Stimulated activated CD8-positive, alpha-beta memory T cell treated with anti-CD3 and anti-CD28 coated beads, Interleukin-12 subunit alpha, Interleukin-12 subunit beta, amount 100 ng/mL, for 1 hour (primary cell): ENCODE measurements at regions not wholly inside any gene's neighbourhood (a gene's known extent, or its start where the extent isn't known, plus 50 kb on each side); places are given as distances from the start of the nearest gene placed in this dataset.

Experiments used
- DNase-seq: peaks from one replicate; pipeline ENCODE4 v3.0.0-alpha.2; 2020; ENCODE audit warnings: low read depth

GRCh38 chr12:123077298-123078119, 73.4 kb downstream of the PITPNM2 start:
- no peak for DNase-seq

DNA sequence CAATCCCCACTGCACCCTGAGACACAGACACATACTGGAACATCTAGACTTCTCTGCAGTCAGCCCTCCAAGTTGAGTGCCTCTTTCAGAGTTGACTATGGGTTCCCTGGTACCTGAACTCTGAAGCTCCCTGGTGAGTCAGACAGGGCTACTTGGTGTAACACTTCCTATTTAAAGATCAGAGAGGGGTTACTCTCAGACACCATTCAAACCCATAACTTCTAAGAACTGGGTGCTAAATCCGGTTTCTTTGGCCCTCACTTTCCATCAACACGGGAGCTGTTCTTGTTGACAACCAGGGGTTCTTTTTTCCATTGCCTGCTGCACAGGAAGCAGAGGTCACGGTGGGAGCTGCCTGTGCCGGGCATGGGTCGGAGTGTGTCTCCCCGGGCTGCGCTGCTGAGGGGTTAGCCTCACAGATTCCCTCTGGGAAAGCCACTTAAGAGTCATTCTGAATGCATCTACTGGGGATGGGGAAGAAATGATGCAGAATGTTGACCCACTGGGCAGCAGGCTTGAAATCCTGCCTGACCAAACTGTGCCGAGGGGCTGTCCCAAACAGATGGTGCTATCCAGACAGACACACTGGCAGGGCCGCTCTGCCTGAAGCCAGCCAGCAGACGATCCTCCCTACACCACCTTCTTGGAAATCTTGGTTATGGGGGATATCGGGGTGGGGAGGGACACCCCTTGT, 74.1 kb downstream of the PITPNM2 start:
- DNase-seq = peak; percentile 47

DNA sequence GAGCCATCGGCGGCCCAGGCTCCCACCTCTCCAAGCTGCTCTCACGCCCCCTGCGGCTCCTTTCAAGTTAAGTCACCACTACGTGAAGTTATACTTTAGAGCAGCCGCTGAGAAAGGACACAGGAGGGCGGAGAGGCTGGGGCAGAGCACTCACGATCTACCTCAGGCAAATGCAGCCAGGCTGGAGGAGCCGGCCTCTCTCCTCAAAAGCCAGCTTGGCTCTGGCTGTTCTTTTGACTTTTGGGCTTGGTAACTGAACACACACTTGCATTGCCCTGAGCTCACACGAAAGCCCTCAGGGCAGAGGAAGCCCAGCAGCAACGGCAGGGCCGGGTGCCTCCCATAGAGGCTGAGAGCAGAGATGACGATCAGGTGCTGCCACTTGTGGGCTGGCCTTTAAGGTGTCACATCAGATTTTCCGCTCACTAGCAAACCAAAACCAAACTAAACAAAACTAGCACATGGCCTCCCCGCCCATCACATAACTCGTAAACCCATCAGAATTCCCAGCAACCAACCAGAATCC, 75.2 kb downstream of the PITPNM2 start:
- peak; percentile 53 for DNase-seq

DNA sequence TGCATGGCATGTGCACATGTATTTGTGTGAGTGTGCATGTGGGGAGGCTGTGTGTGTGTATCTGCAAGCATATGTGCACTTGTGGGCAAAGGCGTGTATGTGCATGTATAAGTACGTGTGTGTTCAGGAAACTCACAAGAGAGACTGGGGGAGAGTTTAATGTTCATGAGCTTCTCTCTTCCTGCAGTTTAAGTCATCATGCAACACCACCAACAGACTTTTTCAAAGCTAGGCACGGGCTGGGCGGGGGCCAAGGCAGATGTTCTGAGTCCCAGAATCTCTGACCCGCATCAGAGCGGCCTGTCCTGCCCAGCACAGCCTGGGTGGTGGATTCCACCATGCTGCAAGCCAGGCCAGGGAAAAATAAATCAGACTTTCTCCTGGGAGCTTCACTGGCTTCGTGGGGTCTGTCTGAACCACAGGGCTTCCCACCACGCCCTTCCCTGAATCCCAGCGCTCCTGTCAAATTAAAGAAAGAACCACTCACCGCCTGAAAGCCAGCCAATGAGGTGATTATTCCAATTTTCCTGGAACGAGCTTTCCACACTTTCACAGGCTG, 75.7 kb downstream of the PITPNM2 start:
- no peak for DNase-seq

DNA sequence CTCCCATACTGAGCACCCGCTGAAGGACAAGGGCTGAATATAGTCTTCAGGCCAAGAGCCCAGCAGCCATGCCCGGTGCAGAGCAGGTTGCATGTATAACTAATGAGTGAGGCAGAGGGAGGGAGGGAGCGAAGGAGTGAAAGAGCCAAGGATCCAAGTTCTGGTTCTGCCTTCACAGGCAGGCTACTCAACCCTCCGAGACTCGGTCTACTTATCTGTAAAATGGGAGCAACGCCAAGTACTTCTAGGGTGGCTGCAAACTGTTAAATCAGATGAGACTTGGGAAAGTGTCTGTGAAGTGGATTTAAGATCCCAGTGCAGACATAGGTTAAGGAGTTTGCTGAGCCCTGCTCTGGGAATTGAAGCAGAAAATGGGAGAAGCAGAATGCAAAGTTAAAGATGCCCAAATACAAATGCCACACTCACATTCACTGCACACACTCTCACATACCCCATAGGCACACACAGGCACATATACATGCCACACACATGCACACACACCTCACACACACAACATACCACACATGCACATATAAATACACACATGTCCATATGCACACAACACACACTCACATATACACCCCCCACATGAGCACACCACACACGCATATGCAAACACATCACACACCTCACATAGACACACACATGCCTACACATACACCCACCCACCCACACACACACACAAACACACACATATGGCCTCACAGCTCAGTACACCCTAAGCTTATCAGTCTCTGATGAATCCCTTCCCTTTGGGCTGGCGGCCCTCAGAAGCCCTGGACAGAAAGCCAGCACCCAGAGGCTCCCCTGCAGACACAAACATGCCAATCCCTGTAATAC, 76.7 kb downstream of the PITPNM2 start:
- DNase-seq = no peak

GRCh38 chr12:123073292-123073691, 77.6 kb downstream of the PITPNM2 start:
- no peak for DNase-seq

GRCh38 chr12:123071857-123072256, 79.0 kb downstream of the PITPNM2 start:
- no peak for DNase-seq

DNA sequence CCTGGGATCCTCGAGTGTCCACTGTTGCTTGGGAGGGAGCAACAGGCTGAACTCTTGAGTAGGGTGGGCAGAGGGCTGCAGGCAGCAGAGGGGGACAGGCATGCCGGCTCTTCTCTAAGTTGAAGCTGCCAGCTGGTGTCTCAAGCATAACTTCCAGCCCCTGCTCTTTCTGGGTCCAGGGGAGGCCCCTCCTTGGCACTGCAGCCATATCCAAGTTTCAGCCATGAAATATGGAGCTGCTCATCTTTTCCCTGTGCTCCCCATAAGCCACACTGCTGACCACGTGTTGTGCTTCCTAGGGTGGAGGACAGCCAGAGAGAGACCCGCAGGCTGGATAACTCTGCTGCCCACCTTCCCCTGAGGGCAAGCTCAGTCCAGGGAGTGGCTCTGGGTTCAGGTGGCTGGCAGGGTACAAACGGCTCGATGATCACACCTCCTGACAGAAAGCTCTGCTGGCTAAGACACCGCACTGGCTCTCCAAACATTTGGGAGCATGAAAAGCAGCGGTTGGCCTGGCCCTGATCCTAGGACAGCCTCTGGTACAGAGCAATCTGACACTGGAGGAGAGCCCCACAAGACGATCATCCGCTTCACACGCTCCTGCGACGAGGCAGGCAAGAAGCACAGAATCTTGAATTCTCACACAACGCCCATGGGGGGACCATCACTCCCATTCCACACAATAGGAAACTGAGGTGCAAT, 79.6 kb downstream of the PITPNM2 start:
- no peak for DNase-seq

- no peak for DNase-seq
Measured at GRCh38 chr12:123070267-123071081, 80.4 kb downstream of the PITPNM2 start.

GRCh38 chr12:123069436-123070266, 81.2 kb downstream of the PITPNM2 start:
- no peak for DNase-seq

- no peak for DNase-seq
Measured at GRCh38 chr12:123067654-123068053, 83.2 kb downstream of the PITPNM2 start.

DNA sequence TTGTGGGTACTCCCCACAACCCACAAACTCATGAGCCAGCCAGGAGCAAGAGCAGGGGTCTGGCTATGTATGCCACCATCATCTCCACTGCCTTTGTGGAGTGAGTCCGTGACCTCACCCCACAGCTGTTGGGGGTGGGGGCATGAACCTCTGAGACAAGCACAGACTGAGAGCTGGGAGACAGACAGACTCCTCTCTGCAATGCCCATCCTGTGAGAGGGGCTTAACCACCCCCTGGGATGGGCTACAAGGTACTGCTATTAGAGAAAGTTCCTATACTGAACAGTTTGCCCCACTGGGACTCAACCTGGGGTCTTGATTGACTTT, 84.5 kb downstream of the PITPNM2 start:
- no peak for DNase-seq

- no peak for DNase-seq
Measured at GRCh38 chr12:123065676-123066383, 85.1 kb downstream of the PITPNM2 start.

GRCh38 chr12:123064885-123065619, 84.6 kb downstream of the ARL6IP4 start:
- DNase-seq = no peak

DNA sequence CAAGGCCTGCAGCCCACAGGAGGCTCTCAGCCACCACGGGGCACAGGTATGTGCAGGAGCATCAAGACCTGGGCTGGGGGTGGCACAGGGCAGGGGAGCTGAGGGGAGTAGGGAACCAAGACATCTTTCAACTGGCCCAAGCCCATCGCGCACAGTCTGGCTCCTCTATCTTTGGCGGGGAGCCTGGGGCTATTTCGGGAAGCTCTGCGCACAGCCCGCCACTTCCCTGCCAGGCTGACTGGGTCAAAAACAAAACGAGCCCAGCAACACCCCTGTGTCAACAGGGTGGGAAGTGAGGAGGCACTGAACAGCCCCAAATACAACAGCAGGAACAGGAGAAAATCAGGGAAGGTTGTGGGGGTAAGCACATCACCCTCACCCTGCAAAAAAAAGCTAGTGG, 83.9 kb downstream of the ARL6IP4 start:
- DNase-seq = no peak

DNA sequence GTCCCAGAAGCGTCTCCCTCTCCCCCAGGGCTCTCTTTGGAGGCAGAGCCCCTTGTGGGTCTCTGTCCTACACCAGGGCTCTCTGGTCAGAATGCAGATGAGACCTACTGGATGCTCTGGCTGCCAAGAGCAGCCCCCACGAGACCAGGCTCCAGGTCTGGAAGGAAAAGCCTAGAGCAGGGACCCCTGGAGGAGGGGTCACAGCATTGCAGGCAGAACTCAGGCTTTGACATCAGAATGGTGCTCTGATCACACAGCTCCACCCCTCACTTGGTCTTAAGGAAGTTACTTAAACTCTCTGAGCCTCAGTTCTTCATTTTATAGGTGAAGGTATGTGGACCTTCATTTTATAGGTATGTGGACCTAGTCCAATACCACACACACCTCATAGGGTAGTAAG, 83.1 kb downstream of the ARL6IP4 start:
- DNase-seq = no peak

GRCh38 chr12:123062681-123063486, 82.4 kb downstream of the ARL6IP4 start:
- DNase-seq = no peak
